VCaP (cell line): ENCODE measurements at regions not wholly inside any gene's neighbourhood (a gene's known extent, or its start where the extent isn't known, plus 50 kb on each side); places are given as distances from the start of the nearest gene placed in this dataset.
A peak's percentile ranks its signal among the peaks of the same experiment; 100 is the strongest.

Experiments
- H3K27ac ChIP-seq: fragments of 450-650 bp; 2 replicates; pipeline ENCODE4 v1.5.1; 2017
- CTCF ChIP-seq: fragments of 450-650 bp; conservative IDR thresholded peaks from 2 replicates; pipeline ENCODE4 v1.5.1; 2017; ENCODE audit warnings: mild to moderate bottlenecking, moderate library complexity

GRCh38 chr17:59505610-59506276 lies 59.7 kb upstream of the DHX40 start:
- no peak for TF ChIP-seq CTCF

GRCh38 chr17:59506894-59507726 lies 58.3 kb upstream of the DHX40 start:
- no peak for TF ChIP-seq CTCF
- no peak overlapping the region for H3K27ac ChIP-seq

More at GRCh38 chr17:59505610-59506276, 59.7 kb upstream of the DHX40 start:
- no peak overlapping the region for H3K27ac ChIP-seq

- no peak for TF ChIP-seq CTCF
- H3K27ac ChIP-seq = no peak overlapping the region
These were observed 56.3 kb upstream of the DHX40 start for GRCh38 chr17:59508999-59509625.

GRCh38 chr17:59510611-59511010 lies 54.8 kb upstream of the DHX40 start:
- TF ChIP-seq CTCF = no peak
- no peak overlapping the region for H3K27ac ChIP-seq

- no peak for TF ChIP-seq CTCF
- no peak overlapping the region; the same call in 1 of the 2 replicates for H3K27ac ChIP-seq
These were observed 53.7 kb upstream of the DHX40 start for GRCh38 chr17:59511726-59512125.

- TF ChIP-seq CTCF = no peak
- H3K27ac ChIP-seq = peak overlapping the region; percentile 77
These were observed 52.5 kb upstream of the DHX40 start for GRCh38 chr17:59512844-59513385.
